Pancreas (tissue), 10 donors: ENCODE measurements at regions not wholly inside any gene's neighbourhood (a gene's known extent, or its start where the extent isn't known, plus 50 kb on each side); places are given as distances from the start of the nearest gene placed in this dataset.
A peak's percentile ranks its signal among the peaks of the same experiment; 100 is the strongest.

ENCODE experiments used
- ATAC-seq, 4 donors: fragments of 200-7000 bp; cut with Tn5 transposase; one replicate each; pipeline versions ENCODE4 v1.8.0 to v1.9.1; 2020; ENCODE audit warnings: mild to moderate bottlenecking in 4 of 4, moderate library complexity in 4 of 4
- DNase-seq, 6 donors: peaks; one replicate each; pipeline ENCODE4 v3.0.0-alpha.2; 2020
- FAIRE-seq: peaks from 2 replicates; lab custom pipeline; 2012; peaks lifted over from hg19 to GRCh38; lab: Jason Lieb, UNC
- H3K27ac ChIP-seq, 4 donors: fragments of 200-600 bp; sonication (generic); 1 replicate in 3 of 4; 2 replicates in 1 of 4; pipeline versions ENCODE4 v1.5.0 to v1.8.0; 2020
- H3K27me3 ChIP-seq, 4 donors: fragments of 200-600 bp; one replicate each; pipeline ENCODE4 v1.8.0; 2021
- H3K36me3 ChIP-seq, 3 donors: fragments of 200-600 bp; sonication (generic) in 1 of 3; one replicate each; pipeline versions ENCODE4 v1.5.0 to v1.8.0; 2020 to 2021
- H3K4me1 ChIP-seq, 3 donors: fragments of 200-600 bp; one replicate each; pipeline ENCODE4 v1.8.0; 2021
- H3K4me3 ChIP-seq, 4 donors: fragments of 200-600 bp; sonication (generic) in 2 of 4; one replicate each; pipeline versions ENCODE4 v1.5.0 to v1.8.0; 2020 to 2021
- H3K9me3 ChIP-seq, 4 donors: fragments of 200-600 bp; one replicate each; pipeline ENCODE4 v1.8.0; 2021
- WGBS, 2 donors: extraction: QIAGEN DNeasy Blood & Tissue Kit; methylation state at CpG; one replicate each; pipeline ENCODE4 v1.1.7; 2013; 5-methylcytosine and 5-hydroxymethylcytosine counted together
- intact Hi-C, 3 donors: fragments of 100-400 bp; cut with DNase I; formaldehyde crosslinking; loops; one replicate each; pipeline versions ENCODE4 v1.11.1 to v1.14.2; 2022
- TF ChIP-seq, protein P1 (sequence below), 4 donors: fragments of 200-600 bp; sonication (generic) in 3 of 4; IDR thresholded peaks; one replicate each; pipeline versions ENCODE4 v1.5.0 to v1.8.0; 2021; ENCODE audit warnings: antibody characterized with exemption in 4 of 4
- donor health status: healthy with polysubstance abuse.
- donor health status: DM: no; HTN: no; CAD: no; lungs with moderate emphysema.
- donor health status: DM: no; HTN: no; CAD: no.
- donor health status: control.
- donor health status: control.
- donor health status: Bipolar disorder and iron deficiency.
- donor health status: DM: yes; HTN: yes; CAD: no.
- donor health status: DM: no; HTN: no; CAD: no.
- donor health status: DM: no; HTN: no; CAD: no.
- donor health status: DM: yes; HTN: yes; CAD: no.

DNA sequence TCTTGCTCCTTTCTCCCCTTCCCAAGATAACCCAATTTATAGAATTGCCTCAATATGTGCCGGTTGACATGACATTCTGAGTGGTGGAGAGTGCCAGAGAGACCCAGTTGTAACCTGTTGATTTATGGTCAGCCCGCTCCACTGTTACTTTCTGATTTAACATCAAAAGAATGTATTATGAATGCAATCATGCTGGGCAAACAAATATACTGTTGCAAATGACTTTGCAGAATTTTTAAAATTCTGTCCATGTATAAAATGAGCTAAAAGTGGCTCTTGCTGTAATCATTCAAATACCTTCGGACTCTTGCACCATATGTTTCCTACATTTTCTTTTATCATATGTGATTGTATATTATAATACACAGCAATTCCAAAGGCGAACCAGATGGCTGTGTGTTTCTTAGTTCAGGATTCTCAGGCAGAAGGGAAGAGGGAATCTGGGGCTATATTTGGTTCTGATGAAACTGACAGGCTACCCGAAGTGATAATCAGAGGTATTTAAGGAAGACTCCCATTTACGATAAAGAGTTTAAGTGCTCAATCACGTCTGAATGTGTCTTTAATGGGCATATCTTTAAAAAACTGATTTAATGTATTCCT is 131.7 kb downstream of the CLCN4 start:
- no peak for ATAC-seq
- no peaks in the 10 kb centered on the region for H3K36me3 ChIP-seq
- intact Hi-C loops = no loop called here
- 53 to 54% methylated on average over 7 of the region's 7 CpGs for WGBS, 2 donors
- DNase-seq = no peak
- H3K27me3 ChIP-seq = no peaks in the 10 kb centered on the region
- H3K27ac ChIP-seq = no peak overlapping the region
- no peak overlapping the region for H3K4me3 ChIP-seq
- FAIRE-seq = no peak
- no peaks in the 10 kb centered on the region for H3K9me3 ChIP-seq
- no peaks in the 10 kb centered on the region for H3K4me1 ChIP-seq
- TF ChIP-seq, protein P1, sequence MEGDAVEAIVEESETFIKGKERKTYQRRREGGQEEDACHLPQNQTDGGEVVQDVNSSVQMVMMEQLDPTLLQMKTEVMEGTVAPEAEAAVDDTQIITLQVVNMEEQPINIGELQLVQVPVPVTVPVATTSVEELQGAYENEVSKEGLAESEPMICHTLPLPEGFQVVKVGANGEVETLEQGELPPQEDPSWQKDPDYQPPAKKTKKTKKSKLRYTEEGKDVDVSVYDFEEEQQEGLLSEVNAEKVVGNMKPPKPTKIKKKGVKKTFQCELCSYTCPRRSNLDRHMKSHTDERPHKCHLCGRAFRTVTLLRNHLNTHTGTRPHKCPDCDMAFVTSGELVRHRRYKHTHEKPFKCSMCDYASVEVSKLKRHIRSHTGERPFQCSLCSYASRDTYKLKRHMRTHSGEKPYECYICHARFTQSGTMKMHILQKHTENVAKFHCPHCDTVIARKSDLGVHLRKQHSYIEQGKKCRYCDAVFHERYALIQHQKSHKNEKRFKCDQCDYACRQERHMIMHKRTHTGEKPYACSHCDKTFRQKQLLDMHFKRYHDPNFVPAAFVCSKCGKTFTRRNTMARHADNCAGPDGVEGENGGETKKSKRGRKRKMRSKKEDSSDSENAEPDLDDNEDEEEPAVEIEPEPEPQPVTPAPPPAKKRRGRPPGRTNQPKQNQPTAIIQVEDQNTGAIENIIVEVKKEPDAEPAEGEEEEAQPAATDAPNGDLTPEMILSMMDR (IDR thresholded peaks at IDR 0.05) = no peak

DNA sequence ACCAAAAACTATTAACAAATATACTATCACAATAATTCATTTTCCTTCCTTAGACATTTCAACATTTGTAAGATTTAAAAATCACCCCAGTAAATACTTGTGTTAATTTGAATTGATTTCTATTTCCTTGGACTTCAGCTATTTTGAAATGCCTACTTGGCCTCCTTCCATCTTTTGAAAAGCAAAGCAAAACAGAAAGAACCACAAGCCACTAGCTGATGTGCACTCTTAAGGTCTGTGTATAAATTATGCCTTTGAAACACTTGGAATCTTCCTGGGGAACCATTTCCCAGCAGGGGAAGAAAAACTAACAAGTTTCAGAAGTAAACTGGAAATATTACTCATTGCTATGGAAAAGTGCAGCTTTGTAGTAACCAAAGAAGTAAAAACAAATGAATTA is 139.8 kb downstream of the CLCN4 start:
- H3K36me3 ChIP-seq = no peaks in the 10 kb centered on the region
- no peak overlapping the region for H3K27ac ChIP-seq
- no peak for DNase-seq
- FAIRE-seq = no peak
- ATAC-seq = no peak
- H3K27me3 ChIP-seq = peaks cover 0 to 10% (median 0%) of the 10 kb centered on the region in 4 donors
- H3K9me3 ChIP-seq = no peaks in the 10 kb centered on the region
- intact Hi-C loops = no loop called here
- no peaks in the 10 kb centered on the region for H3K4me1 ChIP-seq
- TF ChIP-seq, protein P1 (IDR thresholded peaks at IDR 0.05) = no peak
- no peak overlapping the region for H3K4me3 ChIP-seq

DNA sequence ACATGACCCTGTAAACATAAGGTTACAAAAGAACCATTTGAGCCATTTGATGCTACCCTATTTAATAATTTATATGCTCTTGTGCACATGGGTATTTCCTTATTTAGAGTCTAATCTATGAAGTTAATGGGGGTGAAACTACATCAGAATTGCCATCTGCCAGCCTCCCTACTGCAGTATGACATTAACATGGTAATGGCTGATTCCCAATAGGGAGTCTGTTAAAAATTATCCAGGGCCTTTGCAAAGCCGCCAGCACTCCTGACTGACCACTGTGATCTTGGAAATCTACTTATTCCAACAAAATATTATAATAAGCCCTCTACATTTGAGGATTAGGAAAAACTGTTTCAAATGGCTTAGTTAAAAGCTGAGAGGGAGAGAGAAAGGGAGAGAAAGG is 153.7 kb downstream of the CLCN4 start:
- no peaks in the 10 kb centered on the region for H3K36me3 ChIP-seq
- ATAC-seq (peak in 2 of 4 donors; percentile 56 to 58), DNase-seq (no peak), FAIRE-seq (no peak)
- TF ChIP-seq, protein P1 (IDR thresholded peaks at IDR 0.05) = no peak
- H3K4me1 ChIP-seq = no peaks in the 10 kb centered on the region
- 13 to 25% methylated on average over 1 of the region's 1 CpG for WGBS, 2 donors
- no peaks in the 10 kb centered on the region for H3K9me3 ChIP-seq
- peaks cover 0 to 3% (median 0%) of the 10 kb centered on the region in 4 donors for H3K27me3 ChIP-seq
- intact Hi-C loops = no loop called here
- H3K4me3 ChIP-seq = no peak overlapping the region
- no peak overlapping the region for H3K27ac ChIP-seq

DNA sequence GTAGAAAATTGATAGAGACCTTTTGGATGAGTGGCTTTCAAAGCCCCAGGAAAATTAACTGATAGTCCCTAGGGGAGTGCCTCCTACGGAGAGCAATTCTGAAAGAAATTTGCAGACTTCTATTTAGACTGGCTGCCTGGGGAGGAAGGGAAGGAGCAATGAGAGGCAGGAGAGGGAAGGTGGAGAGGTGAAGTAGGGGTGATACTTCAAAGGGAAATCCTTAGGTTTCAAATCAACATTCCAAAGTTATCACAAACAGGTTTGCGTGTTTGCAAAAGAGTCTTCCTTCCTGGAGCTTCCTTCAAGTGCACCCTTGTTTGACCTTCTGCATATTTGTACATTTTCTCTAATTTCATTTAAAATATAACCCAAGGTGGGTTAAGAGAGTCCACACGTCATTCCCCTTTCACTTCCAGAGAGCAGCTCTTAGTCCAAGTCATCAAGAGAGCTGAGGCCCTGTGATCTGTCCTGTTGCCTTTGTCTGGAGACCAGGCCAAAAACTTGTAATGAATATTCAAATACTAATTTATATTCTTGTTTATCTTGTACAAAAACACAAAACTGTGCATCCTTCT is 157.8 kb downstream of the CLCN4 start:
- intact Hi-C loops = no loop called here
- TF ChIP-seq, protein P1 (IDR thresholded peaks at IDR 0.05) = no peak
- no peak for FAIRE-seq
- H3K4me3 ChIP-seq = no peak overlapping the region
- no peak overlapping the region for H3K27ac ChIP-seq
- no peaks in the 10 kb centered on the region for H3K36me3 ChIP-seq
- no peaks in the 10 kb centered on the region for H3K4me1 ChIP-seq
- DNase-seq = no peak
- no peak for ATAC-seq
- 58 to 78% methylated on average over 3 of the region's 3 CpGs for WGBS, 2 donors
- no peaks in the 10 kb centered on the region for H3K27me3 ChIP-seq
- H3K9me3 ChIP-seq = no peaks in the 10 kb centered on the region

DNA sequence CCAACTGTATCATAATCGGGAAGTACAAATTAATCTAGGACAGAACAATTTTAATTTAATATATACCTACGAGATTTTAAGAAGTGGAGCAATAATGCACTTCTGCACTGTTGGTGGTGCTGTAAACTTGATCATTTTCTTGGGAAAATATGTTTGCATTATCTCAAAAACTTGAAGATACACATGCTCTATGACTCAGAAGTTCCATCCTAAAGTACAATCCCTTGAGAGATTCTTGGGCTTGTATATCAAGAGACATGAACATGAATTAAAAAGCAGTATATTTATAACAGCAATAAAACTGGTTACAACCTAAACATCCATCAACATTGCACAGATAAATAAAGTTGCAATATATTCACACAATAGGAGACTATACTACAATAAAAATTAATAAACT is 168.8 kb downstream of the CLCN4 start:
- H3K27me3 ChIP-seq = peaks cover 0 to 9% (median 0%) of the 10 kb centered on the region in 4 donors
- no peak overlapping the region for H3K4me3 ChIP-seq
- no peak for ATAC-seq
- no peaks in the 10 kb centered on the region for H3K9me3 ChIP-seq
- H3K36me3 ChIP-seq = no peaks in the 10 kb centered on the region
- no peak overlapping the region for H3K27ac ChIP-seq
- intact Hi-C loops = no loop called here
- TF ChIP-seq, protein P1 (IDR thresholded peaks at IDR 0.05) = no peak
- WGBS, 2 donors = 63 to 68% methylated on average over 2 of the region's 2 CpGs
- peak; percentile 86 for FAIRE-seq
- no peaks in the 10 kb centered on the region for H3K4me1 ChIP-seq
- DNase-seq = no peak
